H54 (cell line): ENCODE measurements at regions not wholly inside any gene's neighbourhood (a gene's known extent, or its start where the extent isn't known, plus 50 kb on each side); places are given as distances from the start of the nearest gene placed in this dataset.

Source experiments
- DNase-seq: peaks from one replicate; pipeline ENCODE4 v3.0.0; 2011; ENCODE audit warnings: low spot score, mixed read lengths; ENCODE audit not compliant: insufficient read length
- FAIRE-seq: peaks from 3 replicates; lab custom pipeline; 2011; peaks lifted over from hg19 to GRCh38; lab: Jason Lieb, UNC
- POLR2A ChIP-seq: IDR thresholded peaks from 2 replicates; pipeline ENCODE4 v1.6.1; 2011; ENCODE audit warnings: low read depth, mild to moderate bottlenecking, low read length

- FAIRE-seq (no peak), DNase-seq (no peak)
- no peak for TF ChIP-seq POLR2A
These were observed 71.3 kb upstream of the S1PR1 start for GRCh38 chr1:101165532-101165931.

DNA sequence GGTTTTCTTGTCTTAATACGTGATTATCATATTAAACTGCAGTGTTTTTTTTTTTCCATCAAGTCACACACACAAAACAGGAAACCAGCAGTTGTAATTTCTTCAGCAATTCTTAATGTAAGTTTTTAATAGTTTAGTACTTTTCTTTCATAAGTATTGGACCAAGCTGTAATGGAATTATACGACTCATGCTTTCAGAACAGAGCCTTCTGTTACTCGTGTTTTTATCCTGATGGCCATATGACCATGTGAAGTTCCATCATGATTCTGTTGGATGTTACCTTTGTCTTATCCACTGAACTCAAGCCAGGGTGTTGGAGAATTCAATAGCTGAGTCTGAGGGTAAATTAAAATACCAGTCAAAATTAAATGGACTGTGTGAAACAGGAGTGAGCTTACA, 72.0 kb upstream of the S1PR1 start:
- no peak for TF ChIP-seq POLR2A
- FAIRE-seq (peak; percentile 55), DNase-seq (no peak)

GRCh38 chr1:101162736-101163735, 73.8 kb upstream of the S1PR1 start:
- DNase-seq (no peak), FAIRE-seq (no peak)
- no peak for TF ChIP-seq POLR2A

GRCh38 chr1:101162300-101162699, 74.5 kb upstream of the S1PR1 start:
- DNase-seq (no peak), FAIRE-seq (no peak)
- TF ChIP-seq POLR2A, result no peak

DNA sequence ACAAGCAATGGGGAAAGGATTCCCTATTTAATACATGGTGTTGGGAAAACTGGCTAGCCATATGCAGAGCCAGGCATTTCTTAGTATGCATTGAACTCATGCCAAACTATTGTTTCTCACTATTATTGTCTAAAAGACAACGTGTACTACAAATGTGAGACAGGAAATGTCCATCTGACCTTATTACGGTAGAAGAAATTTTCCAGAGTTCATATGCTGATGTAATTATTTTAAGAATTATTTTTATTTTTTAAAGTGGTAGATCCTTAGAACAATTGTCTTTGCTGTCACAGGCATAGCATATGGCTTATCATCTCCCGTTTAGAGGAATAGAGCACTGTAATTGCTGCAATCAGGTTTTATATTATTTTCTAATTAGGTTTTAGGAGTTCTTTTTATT, 75.2 kb upstream of the S1PR1 start:
- no peak for TF ChIP-seq POLR2A
- no peak for DNase-seq
- no peak for FAIRE-seq

DNA sequence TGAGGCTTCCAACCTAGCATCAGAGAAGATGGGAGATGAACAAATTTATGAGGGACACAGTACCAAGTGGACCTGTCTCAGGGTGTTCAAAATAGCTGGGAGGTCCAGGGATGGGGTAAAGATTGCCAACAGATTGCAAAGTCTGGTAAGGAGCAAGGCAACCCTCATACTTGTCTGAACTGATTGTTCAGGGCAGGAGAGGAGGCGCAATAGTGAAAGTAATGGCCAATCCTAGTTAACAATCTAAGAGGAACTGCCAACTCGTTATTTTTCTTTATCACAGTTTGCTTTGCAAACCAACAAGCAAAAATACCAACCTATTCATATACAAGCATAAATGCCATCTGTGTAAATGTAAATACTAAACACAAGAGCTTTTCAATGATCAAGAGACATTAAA, 78.4 kb upstream of the S1PR1 start:
- TF ChIP-seq POLR2A, result no peak
- DNase-seq (no peak), FAIRE-seq (no peak)

DNA sequence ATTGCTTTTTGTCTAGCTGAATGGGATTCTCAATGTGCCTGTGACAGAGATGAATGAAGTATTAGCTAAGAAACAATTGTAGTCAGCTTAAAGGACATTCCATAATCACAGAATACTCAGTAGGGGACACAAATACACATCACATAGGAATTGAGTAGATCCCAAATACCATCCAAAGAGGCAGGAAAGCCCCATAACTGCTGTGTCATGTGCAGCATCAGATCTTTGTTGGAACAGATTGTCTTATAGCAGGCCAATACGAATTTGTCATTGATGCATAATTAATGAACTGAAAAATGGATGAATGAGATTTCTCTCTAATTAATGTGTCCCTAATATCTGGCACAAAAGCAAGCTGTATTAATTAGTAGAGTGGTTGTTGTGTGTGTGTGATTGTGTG, 82.3 kb upstream of the S1PR1 start:
- FAIRE-seq (no peak), DNase-seq (no peak)
- TF ChIP-seq POLR2A, result no peak

- FAIRE-seq (no peak), DNase-seq (no peak)
- TF ChIP-seq POLR2A, result no peak
These were observed 83.1 kb upstream of the S1PR1 start for GRCh38 chr1:101153692-101154091.

DNA sequence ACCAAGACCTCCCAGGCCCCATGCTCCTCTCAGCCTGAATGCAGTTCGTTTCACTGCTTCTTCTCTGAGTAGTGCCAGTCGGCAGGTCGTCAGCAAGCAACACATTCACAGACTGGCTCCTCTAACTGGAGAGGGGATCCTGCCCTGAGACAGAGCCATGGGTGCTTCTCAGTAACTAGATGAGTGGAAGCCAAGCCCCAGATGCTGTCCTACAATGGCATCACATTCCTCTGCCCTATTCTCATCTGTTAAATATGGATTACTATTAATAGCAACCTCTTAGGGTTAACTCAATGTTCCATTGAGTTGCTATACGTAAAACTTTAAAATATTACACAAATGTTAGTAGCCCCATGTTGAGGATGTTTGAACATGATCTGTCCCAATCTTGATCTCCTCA, 84.2 kb upstream of the S1PR1 start:
- DNase-seq, result no peak
- peak; percentile 75 for FAIRE-seq
- no peak for TF ChIP-seq POLR2A

GRCh38 chr1:101151286-101151685, 85.5 kb upstream of the S1PR1 start:
- FAIRE-seq (no peak), DNase-seq (no peak)
- TF ChIP-seq POLR2A, result no peak

DNA sequence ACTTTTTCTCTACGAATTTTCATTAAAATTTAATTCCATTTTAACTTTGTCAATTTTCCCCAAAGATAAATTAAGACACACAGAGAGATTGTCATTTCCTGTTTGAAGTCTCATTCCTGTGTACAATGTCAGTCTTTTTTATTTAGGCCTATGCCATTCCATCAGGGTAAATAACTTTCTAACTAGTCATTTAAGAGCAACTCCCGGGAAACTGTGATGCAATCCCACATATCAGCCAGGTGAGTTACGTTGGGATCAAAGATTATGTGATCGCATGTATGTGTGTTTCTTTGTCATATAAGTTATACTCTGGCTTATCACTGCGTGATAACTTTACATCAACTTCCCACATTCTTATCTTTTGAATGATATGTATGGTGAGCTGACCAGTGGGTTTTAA, 86.1 kb upstream of the S1PR1 start:
- FAIRE-seq (peak; percentile 85), DNase-seq (peak; percentile 15)
- no peak for TF ChIP-seq POLR2A

GRCh38 chr1:101150266-101150665, 86.6 kb upstream of the S1PR1 start:
- no peak for TF ChIP-seq POLR2A
- FAIRE-seq (no peak), DNase-seq (no peak)

GRCh38 chr1:101148980-101149379, 87.8 kb upstream of the S1PR1 start:
- FAIRE-seq (peak; percentile 95), DNase-seq (no peak)
- TF ChIP-seq POLR2A, result no peak

DNA sequence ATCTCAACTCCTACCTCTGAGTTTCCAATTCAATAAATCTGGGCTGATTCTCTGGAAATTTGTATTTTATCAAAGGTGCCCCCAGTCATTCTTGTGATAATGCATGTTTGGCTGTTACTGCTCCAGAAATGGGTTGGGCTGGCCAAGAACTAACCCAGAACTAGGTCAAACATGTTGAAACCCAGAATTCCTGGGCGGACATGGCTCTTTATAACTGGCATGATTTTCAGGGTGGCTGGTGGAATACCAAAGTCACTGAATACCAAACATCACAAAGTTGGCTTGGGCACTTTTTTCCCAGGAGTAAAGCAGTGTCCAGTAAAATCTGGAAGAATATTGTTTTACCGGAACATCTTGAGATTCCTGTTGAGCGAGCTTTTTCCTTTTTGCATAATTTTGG, 89.4 kb upstream of the S1PR1 start:
- FAIRE-seq (peak; percentile 43), DNase-seq (no peak)
- TF ChIP-seq POLR2A, result no peak

- no peak for TF ChIP-seq POLR2A
- FAIRE-seq, result peak; percentile 27
- DNase-seq, result no peak
These were observed 91.4 kb upstream of the S1PR1 start for GRCh38 chr1:101145449-101145820.
